ENCODE measurements at regions not wholly inside any gene's neighbourhood (a gene's known extent, or its start where the extent isn't known, plus 50 kb on each side); places are given as distances from the start of the nearest gene placed in this dataset.
"Not testable (repeated sequence)": the region's sequence is repeated elsewhere in the genome, so short reads cannot be mapped to it uniquely, and the experiment has no call there.

GRCh38 chr13:20326276-20326675, 94.2 kb upstream of the GJB6 start:
- H3K36me3 ChIP-seq (ENCODE audit: control insufficient read depth in 1 of 2, insufficient read depth in 2 of 2, low read length in 1 of 2), result no peaks in the 10 kb centered on the region
- H3K27me3 ChIP-seq (ENCODE audit: control insufficient read depth in 1 of 2, insufficient read depth in 2 of 2, low read length in 1 of 2), result peaks cover 0 to 2% of the 10 kb centered on the region in 2 donors
- H3K4me3 ChIP-seq (ENCODE audit: low read length in 2 of 2), result no peak overlapping the region
- H3K4me1 ChIP-seq (ENCODE audit: control insufficient read depth in 1 of 2, insufficient read depth in 2 of 2, low read length in 2 of 2), result no peaks in the 10 kb centered on the region
- peaks cover 6% of the 10 kb centered on the region for H3K9me3 ChIP-seq (ENCODE audit: control insufficient read depth, low read length)
- no peak overlapping the region for H3K27ac ChIP-seq (ENCODE audit: low read depth in 1 of 2, low read length in 2 of 2)
- intact Hi-C loops (cut with DNase I), result no loop called here
- WGBS, 2 donors, result 83 to 89% methylated on average over 7 of the region's 7 CpGs
- ATAC-seq (ENCODE audit: low FRiP score) (no peak), DNase-seq (no peak)

- intact Hi-C loops (cut with DNase I), result no loop called here
These were observed 88.8 kb upstream of the GJB6 start for GRCh38 chr13:20320885-20321284.

GRCh38 chr13:20313896-20314295, 81.8 kb upstream of the GJB6 start:
- no peak for ATAC-seq (ENCODE audit: low FRiP score)
- intact Hi-C loops (cut with DNase I), result no loop called here
- 89 to 91% methylated on average over 5 of the region's 5 CpGs for WGBS, 2 donors

More at GRCh38 chr13:20320885-20321284, 88.8 kb upstream of the GJB6 start:
- H3K4me3 ChIP-seq (ENCODE audit: low read length in 2 of 2), result no peak overlapping the region
- H3K4me1 ChIP-seq (ENCODE audit: control insufficient read depth in 1 of 2, insufficient read depth in 2 of 2, low read length in 2 of 2), result no peaks in the 10 kb centered on the region
- ATAC-seq (ENCODE audit: low FRiP score), result no peak
- H3K27me3 ChIP-seq (ENCODE audit: control insufficient read depth in 1 of 2, insufficient read depth in 2 of 2, low read length in 1 of 2), result peaks cover 0 to 2% of the 10 kb centered on the region in 2 donors
- no peak for DNase-seq
- 62 to 68% methylated on average over 8 of the region's 8 CpGs for WGBS, 2 donors
- H3K9me3 ChIP-seq (ENCODE audit: control insufficient read depth, low read length), result peaks cover 1% of the 10 kb centered on the region
- no peak overlapping the region for H3K27ac ChIP-seq (ENCODE audit: low read depth in 1 of 2, low read length in 2 of 2)
- no peaks in the 10 kb centered on the region for H3K36me3 ChIP-seq (ENCODE audit: control insufficient read depth in 1 of 2, insufficient read depth in 2 of 2, low read length in 1 of 2)

GRCh38 chr13:20312292-20312691, 80.2 kb upstream of the GJB6 start:
- Histone ChIP-seq H3K4me1 (ENCODE audit: control insufficient read depth in 1 of 2, insufficient read depth in 2 of 2, low read length in 2 of 2) (no peaks in the 10 kb centered on the region), H3K27me3 (ENCODE audit: control insufficient read depth in 1 of 2, insufficient read depth in 2 of 2, low read length in 1 of 2) (no peaks in the 10 kb centered on the region), H3K27ac (ENCODE audit: low read depth in 1 of 2, low read length in 2 of 2) (no peak overlapping the region), H3K4me3 (ENCODE audit: low read length in 2 of 2) (no peak overlapping the region), H3K9me3 (ENCODE audit: control insufficient read depth, low read length) (peaks cover 6% of the 10 kb centered on the region), H3K36me3 (ENCODE audit: control insufficient read depth in 1 of 2, insufficient read depth in 2 of 2, low read length in 1 of 2) (no peaks in the 10 kb centered on the region)
- intact Hi-C loops (cut with DNase I), result no loop called here
- DNase-seq (no peak), ATAC-seq (ENCODE audit: low FRiP score) (no peak)
- WGBS, 2 donors, result 83 to 90% methylated on average over 5 of the region's 5 CpGs

More at GRCh38 chr13:20313896-20314295, 81.8 kb upstream of the GJB6 start:
- Histone ChIP-seq H3K4me3 (ENCODE audit: low read length in 2 of 2) (no peak overlapping the region), H3K36me3 (ENCODE audit: control insufficient read depth in 1 of 2, insufficient read depth in 2 of 2, low read length in 1 of 2) (no peaks in the 10 kb centered on the region), H3K27ac (ENCODE audit: low read depth in 1 of 2, low read length in 2 of 2) (no peak overlapping the region), H3K9me3 (ENCODE audit: control insufficient read depth, low read length) (no peaks in the 10 kb centered on the region), H3K27me3 (ENCODE audit: control insufficient read depth in 1 of 2, insufficient read depth in 2 of 2, low read length in 1 of 2) (no peaks in the 10 kb centered on the region), H3K4me1 (ENCODE audit: control insufficient read depth in 1 of 2, insufficient read depth in 2 of 2, low read length in 2 of 2) (no peaks in the 10 kb centered on the region)
- DNase-seq, result no peak

- intact Hi-C loops (cut with DNase I), result no loop called here
- Histone ChIP-seq H3K27ac (ENCODE audit: low read depth in 1 of 2, low read length in 2 of 2) (no peak overlapping the region), H3K4me3 (ENCODE audit: low read length in 2 of 2) (no peak overlapping the region), H3K4me1 (ENCODE audit: control insufficient read depth in 1 of 2, insufficient read depth in 2 of 2, low read length in 2 of 2) (no peaks in the 10 kb centered on the region), H3K27me3 (ENCODE audit: control insufficient read depth in 1 of 2, insufficient read depth in 2 of 2, low read length in 1 of 2) (no peaks in the 10 kb centered on the region), H3K9me3 (ENCODE audit: control insufficient read depth, low read length) (peaks cover 7% of the 10 kb centered on the region), H3K36me3 (ENCODE audit: control insufficient read depth in 1 of 2, insufficient read depth in 2 of 2, low read length in 1 of 2) (no peaks in the 10 kb centered on the region)
- no peak for DNase-seq
- ATAC-seq (ENCODE audit: low FRiP score), result no peak
- WGBS, 2 donors, result 78 to 80% methylated on average over 2 of the region's 2 CpGs
These were observed 79.5 kb upstream of the GJB6 start for GRCh38 chr13:20311596-20311995.

- intact Hi-C loops (cut with DNase I), result no loop called here
- 86 to 89% methylated on average over 2 of the region's 2 CpGs for WGBS, 2 donors
These were observed 78.9 kb upstream of the GJB6 start for GRCh38 chr13:20311022-20311421.

GRCh38 chr13:20306039-20306438, 73.9 kb upstream of the GJB6 start:
- ATAC-seq (ENCODE audit: low FRiP score), result no peak
- no peaks in the 10 kb centered on the region for H3K36me3 ChIP-seq (ENCODE audit: control insufficient read depth in 1 of 2, insufficient read depth in 2 of 2, low read length in 1 of 2)
- peaks cover 7% of the 10 kb centered on the region for H3K9me3 ChIP-seq (ENCODE audit: control insufficient read depth, low read length)
- no peaks in the 10 kb centered on the region for H3K27me3 ChIP-seq (ENCODE audit: control insufficient read depth in 1 of 2, insufficient read depth in 2 of 2, low read length in 1 of 2)
- no peaks in the 10 kb centered on the region for H3K4me1 ChIP-seq (ENCODE audit: control insufficient read depth in 1 of 2, insufficient read depth in 2 of 2, low read length in 2 of 2)
- 82 to 87% methylated on average over 6 of the region's 6 CpGs for WGBS, 2 donors
- intact Hi-C loops (cut with DNase I), result no loop called here
- no peak for DNase-seq
- H3K27ac ChIP-seq (ENCODE audit: low read depth in 1 of 2, low read length in 2 of 2), result no peak overlapping the region
- H3K4me3 ChIP-seq (ENCODE audit: low read length in 2 of 2), result no peak overlapping the region

More at GRCh38 chr13:20311022-20311421, 78.9 kb upstream of the GJB6 start:
- Histone ChIP-seq H3K36me3 (ENCODE audit: control insufficient read depth in 1 of 2, insufficient read depth in 2 of 2, low read length in 1 of 2) (no peaks in the 10 kb centered on the region), H3K9me3 (ENCODE audit: control insufficient read depth, low read length) (peaks cover 7% of the 10 kb centered on the region), H3K4me1 (ENCODE audit: control insufficient read depth in 1 of 2, insufficient read depth in 2 of 2, low read length in 2 of 2) (no peaks in the 10 kb centered on the region), H3K27ac (ENCODE audit: low read depth in 1 of 2, low read length in 2 of 2) (no peak overlapping the region), H3K4me3 (ENCODE audit: low read length in 2 of 2) (no peak overlapping the region), H3K27me3 (ENCODE audit: control insufficient read depth in 1 of 2, insufficient read depth in 2 of 2, low read length in 1 of 2) (no peaks in the 10 kb centered on the region)
- no peak for ATAC-seq (ENCODE audit: low FRiP score)
- no peak for DNase-seq

- Histone ChIP-seq H3K9me3 (ENCODE audit: control insufficient read depth, low read length) (peaks cover 7% of the 10 kb centered on the region), H3K36me3 (ENCODE audit: control insufficient read depth in 1 of 2, insufficient read depth in 2 of 2, low read length in 1 of 2) (no peaks in the 10 kb centered on the region), H3K4me3 (ENCODE audit: low read length in 2 of 2) (no peak overlapping the region), H3K27ac (ENCODE audit: low read depth in 1 of 2, low read length in 2 of 2) (no peak overlapping the region), H3K4me1 (ENCODE audit: control insufficient read depth in 1 of 2, insufficient read depth in 2 of 2, low read length in 2 of 2) (no peaks in the 10 kb centered on the region), H3K27me3 (ENCODE audit: control insufficient read depth in 1 of 2, insufficient read depth in 2 of 2, low read length in 1 of 2) (no peaks in the 10 kb centered on the region)
- 49 to 50% methylated on average over 2 of the region's 2 CpGs for WGBS, 2 donors
- DNase-seq (no peak), ATAC-seq (ENCODE audit: low FRiP score) (no peak)
- intact Hi-C loops (cut with DNase I), result no loop called here
These were observed 73.5 kb upstream of the GJB6 start for GRCh38 chr13:20305587-20305986.

GRCh38 chr13:20304061-20304460, 71.9 kb upstream of the GJB6 start:
- H3K4me1 ChIP-seq (ENCODE audit: control insufficient read depth in 1 of 2, insufficient read depth in 2 of 2, low read length in 2 of 2); H3K4me3 ChIP-seq (ENCODE audit: low read length in 2 of 2); H3K27me3 ChIP-seq (ENCODE audit: control insufficient read depth in 1 of 2, insufficient read depth in 2 of 2, low read length in 1 of 2); H3K36me3 ChIP-seq (ENCODE audit: control insufficient read depth in 1 of 2, insufficient read depth in 2 of 2, low read length in 1 of 2); ATAC-seq (ENCODE audit: low FRiP score); intact Hi-C loops (cut with DNase I); H3K27ac ChIP-seq (ENCODE audit: low read depth in 1 of 2, low read length in 2 of 2); DNase-seq; H3K9me3 ChIP-seq (ENCODE audit: control insufficient read depth, low read length): not testable (repeated sequence)
- WGBS, 2 donors, result 83 to 98% methylated on average over 4 of the region's 4 CpGs

Measured in aorta (tissue), 5 donors.